ENCODE measurements at regions not wholly inside any gene's neighbourhood (a gene's known extent, or its start where the extent isn't known, plus 50 kb on each side); places are given as distances from the start of the nearest gene placed in this dataset.

DNA sequence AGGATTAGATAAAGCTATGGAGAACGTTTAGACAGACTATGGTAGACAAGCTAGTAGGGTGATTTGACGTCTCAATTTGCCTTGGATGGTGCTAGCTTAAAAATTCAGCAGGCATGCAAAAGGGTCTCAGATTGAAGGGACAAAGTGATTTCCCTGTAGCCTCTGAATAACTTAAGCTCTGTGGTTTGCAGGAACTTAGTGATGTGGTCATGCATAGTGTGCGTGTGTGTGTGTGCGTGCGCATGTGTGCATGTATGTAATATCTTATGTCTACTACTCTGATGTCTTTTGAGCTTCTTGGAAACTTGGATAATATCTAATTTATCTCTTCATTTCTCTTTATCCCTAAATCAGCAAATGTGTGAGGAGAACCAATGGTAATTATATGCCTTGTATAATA lies 183.6 kb upstream of the TNC start:
- Histone ChIP-seq H3K9me3 (ENCODE audit: insufficient read depth, low read depth, low read length) (no peaks in the 10 kb centered on the region), H3K27me3 (ENCODE audit: insufficient read depth, low read length, poor library complexity, severe bottlenecking) (no peaks in the 10 kb centered on the region), H3K9ac (ENCODE audit: low read depth, low read length, poor library complexity, severe bottlenecking) (no peak overlapping the region), H3K36me3 (ENCODE audit: insufficient read depth, low read length) (no peaks in the 10 kb centered on the region), H3K79me2 (ENCODE audit: insufficient read depth, low read length) (no peaks in the 10 kb centered on the region), H3K4me3 (ENCODE audit: low read length, poor library complexity, severe bottlenecking) (no peak overlapping the region), H2AFZ (ENCODE audit: low read length) (no peak overlapping the region), H3K9me2 (replicated peaks; ENCODE audit: low read depth, low read length) (no peaks in the 10 kb centered on the region), H4K20me1 (ENCODE audit: insufficient read depth, low read length, poor library complexity, severe bottlenecking) (no peaks in the 10 kb centered on the region), H3K4me1 (ENCODE audit: insufficient read depth, low read length, poor library complexity, severe bottlenecking) (no peaks in the 10 kb centered on the region), H3F3A (ENCODE audit: low read depth) (no peaks in the 10 kb centered on the region), H3K4me2 (ENCODE audit: low read depth, low read length, poor library complexity, severe bottlenecking) (no peak overlapping the region)
- no peak for TF ChIP-seq EZH2phosphoT487 (IDR thresholded peaks at IDR 0.05; ENCODE audit: borderline replicate concordance)
- TF ChIP-seq, protein P1, sequence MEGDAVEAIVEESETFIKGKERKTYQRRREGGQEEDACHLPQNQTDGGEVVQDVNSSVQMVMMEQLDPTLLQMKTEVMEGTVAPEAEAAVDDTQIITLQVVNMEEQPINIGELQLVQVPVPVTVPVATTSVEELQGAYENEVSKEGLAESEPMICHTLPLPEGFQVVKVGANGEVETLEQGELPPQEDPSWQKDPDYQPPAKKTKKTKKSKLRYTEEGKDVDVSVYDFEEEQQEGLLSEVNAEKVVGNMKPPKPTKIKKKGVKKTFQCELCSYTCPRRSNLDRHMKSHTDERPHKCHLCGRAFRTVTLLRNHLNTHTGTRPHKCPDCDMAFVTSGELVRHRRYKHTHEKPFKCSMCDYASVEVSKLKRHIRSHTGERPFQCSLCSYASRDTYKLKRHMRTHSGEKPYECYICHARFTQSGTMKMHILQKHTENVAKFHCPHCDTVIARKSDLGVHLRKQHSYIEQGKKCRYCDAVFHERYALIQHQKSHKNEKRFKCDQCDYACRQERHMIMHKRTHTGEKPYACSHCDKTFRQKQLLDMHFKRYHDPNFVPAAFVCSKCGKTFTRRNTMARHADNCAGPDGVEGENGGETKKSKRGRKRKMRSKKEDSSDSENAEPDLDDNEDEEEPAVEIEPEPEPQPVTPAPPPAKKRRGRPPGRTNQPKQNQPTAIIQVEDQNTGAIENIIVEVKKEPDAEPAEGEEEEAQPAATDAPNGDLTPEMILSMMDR (conservative IDR thresholded peaks at IDR 0.05; ENCODE audit: low read length): no peak

- no peak for TF ChIP-seq EZH2phosphoT487 (IDR thresholded peaks at IDR 0.05; ENCODE audit: borderline replicate concordance)
- TF ChIP-seq, protein P1 (conservative IDR thresholded peaks at IDR 0.05; ENCODE audit: low read length): no peak
- Histone ChIP-seq H3F3A (ENCODE audit: low read depth) (no peaks in the 10 kb centered on the region), H3K27me3 (ENCODE audit: insufficient read depth, low read length, poor library complexity, severe bottlenecking) (no peaks in the 10 kb centered on the region), H4K20me1 (ENCODE audit: insufficient read depth, low read length, poor library complexity, severe bottlenecking) (no peaks in the 10 kb centered on the region), H2AFZ (ENCODE audit: low read length) (no peak overlapping the region), H3K9me3 (ENCODE audit: insufficient read depth, low read depth, low read length) (no peaks in the 10 kb centered on the region), H3K36me3 (ENCODE audit: insufficient read depth, low read length) (no peaks in the 10 kb centered on the region), H3K4me1 (ENCODE audit: insufficient read depth, low read length, poor library complexity, severe bottlenecking) (no peaks in the 10 kb centered on the region), H3K9ac (ENCODE audit: low read depth, low read length, poor library complexity, severe bottlenecking) (no peak overlapping the region), H3K4me2 (ENCODE audit: low read depth, low read length, poor library complexity, severe bottlenecking) (no peak overlapping the region), H3K9me2 (replicated peaks; ENCODE audit: low read depth, low read length) (no peaks in the 10 kb centered on the region), H3K4me3 (ENCODE audit: low read length, poor library complexity, severe bottlenecking) (no peak overlapping the region), H3K79me2 (ENCODE audit: insufficient read depth, low read length) (no peaks in the 10 kb centered on the region)
These were observed 187.6 kb upstream of the TNC start for GRCh38 chr9:115305543-115305942.

GRCh38 chr9:115306865-115307264 lies 188.9 kb upstream of the TNC start:
- H3K9ac ChIP-seq (ENCODE audit: low read depth, low read length, poor library complexity, severe bottlenecking): no peak overlapping the region
- TF ChIP-seq, protein P1 (conservative IDR thresholded peaks at IDR 0.05; ENCODE audit: low read length): no peak
- no peak for TF ChIP-seq EZH2phosphoT487 (IDR thresholded peaks at IDR 0.05; ENCODE audit: borderline replicate concordance)
- H2AFZ ChIP-seq (ENCODE audit: low read length): no peak overlapping the region
- H3K4me2 ChIP-seq (ENCODE audit: low read depth, low read length, poor library complexity, severe bottlenecking): no peak overlapping the region
- H3K27me3 ChIP-seq (ENCODE audit: insufficient read depth, low read length, poor library complexity, severe bottlenecking): no peaks in the 10 kb centered on the region
- no peaks in the 10 kb centered on the region for H3F3A ChIP-seq (ENCODE audit: low read depth)
- no peaks in the 10 kb centered on the region for H3K9me2 ChIP-seq (replicated peaks; ENCODE audit: low read depth, low read length)
- H4K20me1 ChIP-seq (ENCODE audit: insufficient read depth, low read length, poor library complexity, severe bottlenecking): no peaks in the 10 kb centered on the region
- no peaks in the 10 kb centered on the region for H3K36me3 ChIP-seq (ENCODE audit: insufficient read depth, low read length)
- no peaks in the 10 kb centered on the region for H3K4me1 ChIP-seq (ENCODE audit: insufficient read depth, low read length, poor library complexity, severe bottlenecking)
- H3K9me3 ChIP-seq (ENCODE audit: insufficient read depth, low read depth, low read length): no peaks in the 10 kb centered on the region
- no peaks in the 10 kb centered on the region for H3K79me2 ChIP-seq (ENCODE audit: insufficient read depth, low read length)
- H3K4me3 ChIP-seq (ENCODE audit: low read length, poor library complexity, severe bottlenecking): no peak overlapping the region

Data from Loucy (cell line).